NCI-H1417 treated with DMSO at 0.1 percent for 48 hours (cell line): ENCODE measurements at regions not wholly inside any gene's neighbourhood (a gene's known extent, or its start where the extent isn't known, plus 50 kb on each side); places are given as distances from the start of the nearest gene placed in this dataset.
A peak's percentile ranks its signal among the peaks of the same experiment; 100 is the strongest.
"Not testable (repeated sequence)": the region's sequence is repeated elsewhere in the genome, so short reads cannot be mapped to it uniquely, and the experiment has no call there.

Experiments used
- DNase-seq: peaks from one replicate; lab custom pipeline; 2025; lab: John Stamatoyannopoulos, UW

- DNase-seq = no peak
Measured at GRCh38 chr7:19533266-19533665, 175.6 kb downstream of the POLR1F start.

- no peak for DNase-seq
Measured at GRCh38 chr7:19530852-19531251, 178.0 kb downstream of the POLR1F start.

GRCh38 chr7:19530261-19530660 is 178.6 kb downstream of the POLR1F start:
- no peak for DNase-seq

- no peak for DNase-seq
Measured at GRCh38 chr7:19526639-19527038, 182.2 kb downstream of the POLR1F start.

- DNase-seq = no peak
Measured at GRCh38 chr7:19522486-19522885, 186.4 kb downstream of the POLR1F start.

DNA sequence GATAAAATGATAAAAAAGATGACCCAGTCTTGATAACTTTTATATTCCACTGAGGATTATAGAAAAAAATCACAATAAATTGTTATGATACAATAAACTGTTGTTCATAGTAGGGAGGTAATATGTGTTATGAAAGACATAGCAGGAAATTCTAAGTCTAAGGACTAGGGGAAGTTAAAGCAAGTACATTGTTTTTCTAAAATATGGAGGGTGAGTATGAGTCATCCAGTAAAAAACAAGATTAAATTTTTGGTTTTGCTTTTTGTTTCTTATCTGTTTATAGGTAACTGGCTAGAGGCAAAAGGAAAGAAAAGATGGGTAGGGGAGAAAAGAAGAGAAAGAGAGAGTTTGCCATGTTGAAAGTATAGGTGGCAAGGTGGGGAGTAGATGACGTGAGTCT is 188.4 kb downstream of the POLR1F start:
- no peak for DNase-seq

GRCh38 chr7:19519443-19520021 is 189.3 kb downstream of the POLR1F start:
- peak; percentile 55 for DNase-seq

- not testable (repeated sequence) for DNase-seq
Measured at GRCh38 chr7:19517546-19517945, 191.3 kb downstream of the POLR1F start.

DNA sequence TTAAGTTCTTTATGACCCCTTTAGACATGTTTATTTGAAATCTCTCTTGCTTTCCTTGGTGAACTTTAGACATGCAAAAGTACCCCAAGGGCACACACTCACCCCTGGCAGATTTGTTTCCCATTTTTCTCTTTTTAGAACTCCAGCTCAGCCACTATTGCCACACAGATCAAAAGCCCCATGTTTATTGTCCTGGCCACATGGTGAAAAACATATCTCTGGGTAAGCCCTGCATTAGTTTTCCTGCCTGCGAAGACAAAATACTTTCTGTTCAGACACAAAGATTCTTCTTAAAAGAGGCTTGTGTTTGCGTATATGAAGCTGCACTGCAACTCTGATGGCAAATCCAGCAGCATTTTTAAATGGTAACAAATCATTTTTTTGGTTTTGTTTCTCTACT is 200.0 kb downstream of the POLR1F start:
- no peak for DNase-seq

DNA sequence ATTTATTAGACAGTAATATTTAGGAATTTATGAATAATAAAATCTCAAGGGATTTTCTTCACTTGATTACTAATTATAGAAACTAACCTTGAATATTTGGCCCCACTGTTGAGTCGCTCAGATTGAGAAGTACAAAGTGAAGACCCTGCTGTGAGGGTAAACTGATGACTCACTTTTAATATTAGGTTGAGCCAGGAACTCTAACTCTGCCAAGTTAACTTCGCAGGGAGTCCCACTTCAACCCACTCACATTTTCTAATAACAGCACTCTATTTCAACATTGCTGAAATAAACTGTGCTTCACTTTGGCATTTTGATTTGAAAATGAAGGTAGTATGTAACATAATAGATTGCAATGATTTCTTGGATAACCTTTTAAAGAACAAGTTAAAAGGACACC is 200.7 kb downstream of the POLR1F start:
- DNase-seq = peak; percentile 41

DNA sequence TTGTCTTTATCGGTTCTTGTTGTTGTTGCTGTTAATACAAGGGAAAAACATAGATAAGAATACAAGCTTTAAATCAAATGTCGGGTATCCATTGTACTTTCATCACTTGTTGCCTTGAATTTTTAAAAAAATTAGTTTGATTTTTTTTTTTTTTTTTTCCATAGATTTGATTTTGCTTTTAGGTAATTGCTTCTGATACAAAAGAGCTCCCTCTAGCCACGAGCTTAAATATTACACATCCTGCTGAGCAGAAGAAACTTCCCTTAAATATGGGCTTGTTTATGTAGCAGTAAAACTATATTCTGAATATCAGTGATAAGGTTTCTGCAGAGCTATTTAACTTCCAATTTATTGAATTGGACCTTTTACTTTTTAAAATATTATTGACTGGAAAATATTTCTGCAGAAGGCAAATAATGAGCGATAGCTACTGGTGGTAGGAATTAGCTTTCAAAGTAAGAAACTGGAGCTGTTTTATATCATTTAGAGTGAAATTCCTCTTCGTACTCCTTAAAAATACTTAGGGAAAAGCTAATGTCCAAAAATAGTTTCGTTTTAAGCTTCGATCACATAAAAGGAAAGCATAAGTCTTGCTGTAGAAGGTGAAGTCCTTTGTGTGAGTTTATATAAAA is 216.9 kb downstream of the POLR1F start:
- DNase-seq = no peak

GRCh38 chr7:19491371-19491770 is 217.5 kb downstream of the POLR1F start:
- DNase-seq = no peak

GRCh38 chr7:19489162-19489820 is 219.5 kb downstream of the POLR1F start:
- DNase-seq = no peak

GRCh38 chr7:19488056-19488455 is 220.8 kb downstream of the POLR1F start:
- no peak for DNase-seq

DNA sequence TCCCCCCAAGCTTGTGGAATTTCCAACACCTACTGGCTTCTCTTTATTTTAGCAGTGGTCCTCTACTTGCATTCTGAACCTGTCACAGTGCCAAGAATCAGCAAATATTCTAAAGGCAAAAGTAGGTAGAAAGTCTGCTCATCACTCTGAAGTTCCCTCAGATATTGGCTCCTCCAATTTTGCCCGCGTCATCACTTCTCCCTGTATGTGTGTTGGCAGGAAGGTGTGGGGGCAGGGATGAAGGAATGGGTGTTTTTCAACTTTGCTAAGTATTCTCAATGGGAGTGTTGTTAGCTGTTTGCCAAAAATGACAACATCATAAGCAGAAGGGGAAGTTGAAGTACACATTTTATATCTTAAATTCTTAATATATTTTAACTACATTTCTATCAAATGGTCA is 226.2 kb downstream of the POLR1F start:
- no peak for DNase-seq

GRCh38 chr7:19480383-19480782 is 228.5 kb downstream of the POLR1F start:
- DNase-seq = no peak

- DNase-seq = no peak
Measured at GRCh38 chr7:19470031-19470430, 238.8 kb downstream of the POLR1F start.

- DNase-seq = no peak
Measured at GRCh38 chr7:19465861-19466260, 243.0 kb downstream of the POLR1F start.

GRCh38 chr7:19464751-19465150 is 244.1 kb downstream of the POLR1F start:
- no peak for DNase-seq

DNA sequence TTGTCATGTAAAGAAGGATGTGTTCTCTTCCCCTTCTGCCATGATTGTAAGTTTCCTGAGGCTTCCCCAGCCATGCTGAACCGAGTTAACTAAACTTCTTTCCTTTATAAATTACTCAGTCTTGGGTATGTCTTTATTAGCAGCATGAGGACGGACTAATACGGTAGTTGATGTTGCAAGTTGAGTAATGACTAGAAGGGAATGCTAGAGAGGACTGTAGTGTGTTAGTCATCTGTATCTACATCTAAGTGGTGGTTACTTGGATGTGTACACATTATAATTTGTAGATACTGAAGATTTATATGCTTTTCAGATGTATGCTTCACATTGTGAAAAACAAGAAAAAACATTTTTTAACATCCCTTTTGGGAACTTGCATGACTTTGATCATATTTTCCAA is 244.6 kb downstream of the POLR1F start:
- no peak for DNase-seq

GRCh38 chr7:19463581-19463980 is 245.3 kb downstream of the POLR1F start:
- no peak for DNase-seq

DNA sequence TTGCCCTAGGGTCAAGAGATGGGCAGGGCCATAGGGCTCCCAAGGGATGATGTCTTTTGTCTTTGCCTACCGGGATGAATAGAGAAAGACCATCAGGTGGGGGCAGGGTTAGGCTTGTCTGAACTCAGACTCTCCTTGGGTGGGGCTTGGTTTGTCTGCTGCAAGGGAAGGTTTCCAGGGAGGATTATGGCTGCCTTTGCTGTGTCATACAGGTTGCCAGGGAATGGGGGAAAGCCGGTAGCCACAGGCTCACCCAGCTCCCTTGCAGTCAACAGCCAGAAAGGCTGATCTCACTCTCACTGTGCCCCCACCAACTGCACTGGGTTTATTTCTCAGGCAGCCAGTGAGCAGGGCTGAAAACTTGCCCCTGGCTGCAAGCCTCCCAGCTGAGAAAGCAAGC is 253.2 kb downstream of the POLR1F start:
- DNase-seq = no peak

- no peak for DNase-seq
Measured at GRCh38 chr7:19448091-19448490, 260.7 kb downstream of the POLR1F start.
